GM12878 (cell line): ENCODE measurements at regions not wholly inside any gene's neighbourhood (a gene's known extent, or its start where the extent isn't known, plus 50 kb on each side); places are given as distances from the start of the nearest gene placed in this dataset.
"Not testable (repeated sequence)": the region's sequence is repeated elsewhere in the genome, so short reads cannot be mapped to it uniquely, and the experiment has no call there.

ENCODE experiments used
- ATAC-seq: fragments of 200-7000 bp; cut with Tn5 transposase; 3 replicates; pipeline ENCODE4 v1.9.1; 2020; ENCODE audit warnings: mild to moderate bottlenecking, moderate library complexity
- BruUV-seq: library from RNA; stranded (reverse); fragments of 400-500 nt; replicated peaks from 2 replicates; lab custom pipeline; 2021; lab: Mats Ljungman, UMichigan
- CTCF ChIA-PET: fragments of 300-600 bp; sonication (Branson Sonifier 250); formaldehyde crosslinking; extraction: SDS; loops from one replicate; lab custom pipeline; 2021; ENCODE audit warnings: inconsistent platforms; lab: Yijun Ruan, JAX
- POLR2A ChIA-PET: fragments of 350-600 bp; formaldehyde crosslinking; extraction: SDS; loops from one replicate; lab custom pipeline; 2021; ENCODE audit warnings: inconsistent platforms; lab: Charles Lee
- RAD21 ChIA-PET: fragments of 300-600 bp; sonication (Branson Sonifier 250); formaldehyde crosslinking; loops from one replicate; lab custom pipeline; 2023; ENCODE audit warnings: antibody characterized with exemption; ENCODE audit not compliant: unreplicated experiment; lab: Charles Lee
- SMC1A ChIA-PET: fragments of 300-600 bp; sonication (Branson Sonifier 250); formaldehyde crosslinking; loops from one replicate; lab custom pipeline; 2023; ENCODE audit not compliant: unreplicated experiment, uncharacterized antibody; lab: Charles Lee
- DNase-seq: peaks from one replicate; pipeline ENCODE4 v3.0.0-alpha.2; 2011; ENCODE audit warnings: low read depth, low spot score
- FAIRE-seq: peaks from 3 replicates; lab custom pipeline; 2011; peaks lifted over from hg19 to GRCh38; lab: Jason Lieb, UNC
- H2AFZ ChIP-seq: 2 replicates; pipeline ENCODE4 v1.6.0; 2011; ENCODE audit warnings: low read depth, low read length, control low read depth; ENCODE audit not compliant: control insufficient read depth
- H3K27ac ChIP-seq: 2 replicates; pipeline ENCODE4 v1.5.1; 2011; ENCODE audit warnings: control low read depth; ENCODE audit not compliant: control insufficient read depth, insufficient read depth
- H3K27me3 ChIP-seq, 2 experiments: replicated peaks in 1 of 2; 2 replicates each; pipeline versions ENCODE4 v1.6.0 to v1.6.1; 2011; ENCODE audit warnings: low read length in 1 of 2; ENCODE audit not compliant: control insufficient read depth in 2 of 2, insufficient read depth in 2 of 2
- H3K36me3 ChIP-seq, 2 experiments: 2 replicates each; pipeline ENCODE4 v1.5.1; 2011; ENCODE audit warnings: low read length in 1 of 2; ENCODE audit not compliant: control insufficient read depth in 2 of 2, insufficient read depth in 2 of 2
- H3K4me1 ChIP-seq: 2 replicates; pipeline ENCODE4 v1.6.1; 2011; ENCODE audit warnings: mild to moderate bottlenecking, low read length, moderate library complexity, mixed read lengths; ENCODE audit not compliant: control insufficient read depth, insufficient read depth
- H3K4me2 ChIP-seq: 2 replicates; pipeline ENCODE4 v1.6.0; 2011; ENCODE audit warnings: control low read depth; ENCODE audit not compliant: control insufficient read depth, insufficient read depth
- H3K4me3 ChIP-seq: fragments of 200-600 bp; sonication (generic); 2 replicates; pipeline ENCODE4 v1.5.1; 2016
- H3K79me2 ChIP-seq: 2 replicates; pipeline ENCODE4 v1.6.0; 2011; ENCODE audit warnings: low read length; ENCODE audit not compliant: control insufficient read depth, insufficient read depth
- H3K9ac ChIP-seq: 2 replicates; pipeline ENCODE4 v1.8.0; 2011; ENCODE audit warnings: low read length, control low read depth, mixed read lengths; ENCODE audit not compliant: control insufficient read depth, insufficient read depth
- H3K9me3 ChIP-seq: replicated peaks from 3 replicates; pipeline ENCODE4 v1.5.1; 2011; ENCODE audit warnings: mild to moderate bottlenecking, low read length; ENCODE audit not compliant: control insufficient read depth, insufficient read depth
- H4K20me1 ChIP-seq: 2 replicates; pipeline ENCODE4 v1.6.0; 2011; ENCODE audit not compliant: control insufficient read depth, insufficient read depth
- BHLHE40 ChIP-seq, 2 experiments: fragments of 450-650 bp in 1 of 2; IDR thresholded peaks; 2 replicates each; pipeline ENCODE4 v1.6.1; 2011 to 2017; ENCODE audit warnings: low read depth in 2 of 2, borderline replicate concordance in 1 of 2, improper control_type of control experiment in 1 of 2, low read length in 1 of 2, mild to moderate bottlenecking in 1 of 2
- DPF2 ChIP-seq: fragments of 450-650 bp; IDR thresholded peaks from 2 replicates; pipeline ENCODE4 v1.6.1; 2017; ENCODE audit warnings: mild to moderate bottlenecking
- MEF2B ChIP-seq: fragments of 450-650 bp; IDR thresholded peaks from 2 replicates; pipeline ENCODE4 v1.6.1; 2018; ENCODE audit warnings: mild to moderate bottlenecking, moderate library complexity; ENCODE audit not compliant: partially characterized antibody, poor library complexity, severe bottlenecking
- WGBS: methylation state at CpG from one replicate; pipeline ENCODE4 v1.1.6; 2016; ENCODE audit warnings: low lambda C conversion rate; ENCODE audit not compliant: insufficient replicate concordance, insufficient coverage; ENCODE audit errors: missing lambda C conversion rate; 5-methylcytosine and 5-hydroxymethylcytosine counted together
- in situ Hi-C: fragments of 300-500 bp; cut with MboI; formaldehyde crosslinking; loops from 9 replicates; pipeline ENCODE4 v1.14.3; 2018; ENCODE audit warnings: mixed read lengths
- intact Hi-C: fragments of 100-400 bp; cut with micrococcal nuclease; formaldehyde crosslinking; loops from one replicate; pipeline ENCODE4 v1.14.2; 2022; ENCODE audit not compliant: unreplicated experiment
- TF ChIP-seq, protein P1 (sequence below): IDR thresholded peaks from 2 replicates; pipeline ENCODE4 v1.6.1; 2012; ENCODE audit warnings: low read depth, low read length, improper control_type of control experiment
- TF ChIP-seq, protein P2 (sequence below): IDR thresholded peaks from 2 replicates; pipeline ENCODE4 v1.6.1; 2011; ENCODE audit warnings: borderline replicate concordance, low read depth, mild to moderate bottlenecking, moderate library complexity, mixed read lengths, low read length; ENCODE audit not compliant: insufficient read depth; ENCODE audit errors: extremely low read length

DNA sequence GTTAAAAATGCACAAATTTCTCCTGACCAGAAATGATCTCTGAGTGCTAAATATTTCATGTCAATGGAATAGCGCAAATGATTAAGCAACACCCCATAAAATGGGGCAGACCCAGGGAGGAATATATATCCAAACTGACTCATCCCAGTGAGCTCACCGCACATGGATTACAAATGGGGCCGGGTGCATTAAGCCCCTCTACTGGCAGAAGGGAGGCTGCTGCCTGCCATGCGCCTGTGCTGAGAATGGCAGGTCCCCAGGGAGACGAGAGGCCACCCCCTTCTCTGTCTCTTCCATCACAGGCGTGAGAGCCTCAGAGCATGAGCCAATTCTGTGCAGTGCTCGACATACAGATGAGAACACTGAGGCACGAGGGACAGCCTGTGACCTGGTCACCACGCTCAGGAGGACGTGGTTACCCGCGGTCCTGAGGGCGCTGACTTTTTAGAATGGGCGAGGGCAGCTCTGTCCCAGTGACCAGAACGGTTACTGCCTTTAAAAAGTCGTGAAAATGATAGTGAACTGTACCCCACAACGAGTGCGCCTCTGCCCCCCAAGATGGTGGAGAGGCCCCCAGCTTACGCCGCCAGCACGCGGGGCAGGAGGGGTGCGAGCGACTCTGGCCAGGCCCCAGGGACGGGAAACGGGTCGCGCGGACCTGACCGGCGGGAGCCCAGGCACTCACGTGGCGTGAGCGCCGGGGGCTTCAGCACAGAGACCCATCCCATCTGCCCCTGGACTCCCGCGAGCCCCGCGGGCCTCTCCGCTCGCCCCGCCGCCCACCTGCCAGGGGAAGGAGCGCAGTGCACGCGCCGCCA is 130.2 kb upstream of the ALDH3B2 start:
- POLR2A ChIA-PET, H3K4me1 ChIP-seq, DNase-seq, CTCF ChIA-PET, H3K79me2 ChIP-seq, in situ Hi-C loops, RAD21 ChIA-PET, FAIRE-seq, H4K20me1 ChIP-seq, H3K36me3 ChIP-seq, SMC1A ChIA-PET: not testable (repeated sequence)
- Histone ChIP-seq H2AFZ (peak overlapping the region; percentile 72), H3K9ac (peak overlapping the region; percentile 67), H3K4me2 (peak overlapping the region; percentile 60), H3K27ac (peak overlapping the region; percentile 50; the same call in 1 of the 2 replicates)
- ATAC-seq, result peak; percentile 26
- TSS peak; percentile 80 for BruUV-seq
- 4% methylated on average over 30 of the region's 47 CpGs for WGBS
- TF ChIP-seq, protein P1, sequence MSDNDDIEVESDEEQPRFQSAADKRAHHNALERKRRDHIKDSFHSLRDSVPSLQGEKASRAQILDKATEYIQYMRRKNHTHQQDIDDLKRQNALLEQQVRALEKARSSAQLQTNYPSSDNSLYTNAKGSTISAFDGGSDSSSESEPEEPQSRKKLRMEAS, result 0 out of 2 replicates have a peak, but pooled peaks have one; percentile 43
- TF ChIP-seq DPF2, result 0 out of 2 replicates have a peak, but pooled peaks have one; percentile 27
- TF ChIP-seq MEF2B, result peak; percentile 80
- TF ChIP-seq, protein P2, sequence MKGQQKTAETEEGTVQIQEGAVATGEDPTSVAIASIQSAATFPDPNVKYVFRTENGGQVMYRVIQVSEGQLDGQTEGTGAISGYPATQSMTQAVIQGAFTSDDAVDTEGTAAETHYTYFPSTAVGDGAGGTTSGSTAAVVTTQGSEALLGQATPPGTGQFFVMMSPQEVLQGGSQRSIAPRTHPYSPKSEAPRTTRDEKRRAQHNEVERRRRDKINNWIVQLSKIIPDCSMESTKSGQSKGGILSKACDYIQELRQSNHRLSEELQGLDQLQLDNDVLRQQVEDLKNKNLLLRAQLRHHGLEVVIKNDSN, result peak; percentile 10
- peak in 1 of 2 experiments; percentile 72; a peak in 2 of 4 replicates for TF ChIP-seq BHLHE40 (IDR thresholded peaks at IDR 0.05; ENCODE audit: borderline replicate concordance in 1 of 2, low read depth in 2 of 2, low read length in 1 of 2)
- TF ChIP-seq, all 136 proteins: peak for 5; not testable (repeated sequence) for 131
- H3K27me3 ChIP-seq, H3K9me3 ChIP-seq, intact Hi-C loops: not testable (repeated sequence)
- peak overlapping the region; percentile 81 for H3K4me3 ChIP-seq

DNA sequence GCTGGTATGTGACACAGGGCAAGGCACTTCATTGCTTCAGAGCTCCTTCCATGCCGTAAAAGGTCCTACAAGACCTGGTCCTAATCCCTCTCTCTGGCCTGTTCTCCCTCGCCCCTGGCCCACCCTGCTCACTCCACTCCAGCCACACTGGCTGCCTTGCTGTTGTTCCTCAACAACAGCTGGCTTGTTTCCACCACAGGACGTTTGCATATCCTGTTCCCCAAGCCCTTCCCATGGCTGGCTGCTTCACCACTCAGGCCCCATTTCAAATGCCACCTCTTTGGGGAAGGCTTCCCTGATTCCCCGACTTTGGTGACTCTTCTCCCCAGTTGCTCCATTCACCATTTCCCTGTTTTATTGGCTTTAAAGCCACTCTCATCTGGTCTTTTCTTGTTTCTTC is 129.1 kb upstream of the ALDH3B2 start:
- H3K4me3 ChIP-seq, ATAC-seq, H3K27me3 ChIP-seq, RAD21 ChIA-PET, H2AFZ ChIP-seq, DNase-seq, intact Hi-C loops, POLR2A ChIA-PET, H3K9ac ChIP-seq, H3K36me3 ChIP-seq, BruUV-seq, CTCF ChIA-PET, H4K20me1 ChIP-seq, H3K79me2 ChIP-seq, H3K4me1 ChIP-seq, H3K9me3 ChIP-seq, H3K27ac ChIP-seq, in situ Hi-C loops, H3K4me2 ChIP-seq, SMC1A ChIA-PET, FAIRE-seq: not testable (repeated sequence)
- 47% methylated on average over 2 of the region's 4 CpGs for WGBS

GRCh38 chr11:67803055-67803454 is 128.6 kb upstream of the ALDH3B2 start:
- H3K79me2 ChIP-seq, H3K9me3 ChIP-seq, H3K36me3 ChIP-seq, CTCF ChIA-PET, in situ Hi-C loops, POLR2A ChIA-PET, H2AFZ ChIP-seq, H4K20me1 ChIP-seq, ATAC-seq, H3K4me3 ChIP-seq, intact Hi-C loops, DNase-seq, FAIRE-seq, H3K27ac ChIP-seq, H3K9ac ChIP-seq, H3K4me2 ChIP-seq, H3K27me3 ChIP-seq, H3K4me1 ChIP-seq, SMC1A ChIA-PET, BruUV-seq, RAD21 ChIA-PET: not testable (repeated sequence)
- 86% methylated on average over 7 of the region's 7 CpGs for WGBS
